Vagina (tissue), 2 donors: ENCODE measurements at regions not wholly inside any gene's neighbourhood (a gene's known extent, or its start where the extent isn't known, plus 50 kb on each side); places are given as distances from the start of the nearest gene placed in this dataset.

Source experiments
- DNase-seq, 2 donors: peaks; one replicate each; pipeline ENCODE4 v3.0.0-alpha.2; 2017; ENCODE audit errors: extremely low spot score in 2 of 2
- H3K27ac ChIP-seq: fragments of 200-600 bp; sonication (generic); one replicate; pipeline ENCODE4 v1.5.1; 2019
- H3K27me3 ChIP-seq: fragments of 200-600 bp; sonication (generic); one replicate; pipeline ENCODE4 v1.5.1; 2019
- H3K36me3 ChIP-seq, 2 donors: fragments of 200-600 bp; sonication (generic); one replicate each; pipeline ENCODE4 v1.5.1; 2017 to 2019
- H3K4me1 ChIP-seq: fragments of 200-600 bp; sonication (generic); one replicate; pipeline ENCODE4 v1.5.1; 2019
- H3K4me3 ChIP-seq, 2 donors: fragments of 200-600 bp; sonication (generic); 1 replicate in 1 of 2; 2 replicates in 1 of 2; pipeline ENCODE4 v1.5.1; 2016 to 2019
- H3K9me3 ChIP-seq: fragments of 200-600 bp; sonication (generic); one replicate; pipeline ENCODE4 v1.5.1; 2019
- POLR2A ChIP-seq, 2 donors: fragments of 450-650 bp; IDR thresholded peaks; one replicate each; pipeline ENCODE4 v1.6.1; 2017; ENCODE audit warnings: antibody characterized with exemption in 2 of 2, mild to moderate bottlenecking in 2 of 2, moderate library complexity in 2 of 2
- POLR2AphosphoS5 ChIP-seq, 2 donors: sonication (generic); formaldehyde crosslinking; IDR thresholded peaks; one replicate each; pipeline ENCODE4 v1.9.0; 2017; ENCODE audit warnings: antibody characterized with exemption in 2 of 2, mild to moderate bottlenecking in 2 of 2, low read depth in 1 of 2; ENCODE audit not compliant: insufficient read depth in 1 of 2
- intact Hi-C: fragments of 100-400 bp; cut with DNase I; formaldehyde crosslinking; loops from one replicate; pipeline ENCODE4 v1.15.1; 2023
- TF ChIP-seq, protein P1 (sequence below), 3 experiments: fragments of 450-650 bp in 2 of 3; fragments of 200-600 bp in 1 of 3; sonication (generic) in 1 of 3; IDR thresholded peaks; one replicate each; pipeline ENCODE4 v1.5.1; 2017 to 2019; ENCODE audit warnings: antibody characterized with exemption in 3 of 3, mild to moderate bottlenecking in 2 of 3, moderate library complexity in 2 of 3

GRCh38 chr10:4515721-4516120 is 310.3 kb upstream of the AKR1E2 start:
- no peak overlapping the region for H3K4me3 ChIP-seq
- no peak overlapping the region for H3K27ac ChIP-seq
- H3K4me1 ChIP-seq, result no peaks in the 10 kb centered on the region
- H3K27me3 ChIP-seq, result no peaks in the 10 kb centered on the region
- no peaks in the 10 kb centered on the region for H3K9me3 ChIP-seq
- TF ChIP-seq POLR2AphosphoS5 (IDR thresholded peaks at IDR 0.05; ENCODE audit: insufficient read depth in 1 of 2, low read depth in 1 of 2) (no peak), POLR2A (IDR thresholded peaks at IDR 0.05) (no peak)
- TF ChIP-seq, protein P1, sequence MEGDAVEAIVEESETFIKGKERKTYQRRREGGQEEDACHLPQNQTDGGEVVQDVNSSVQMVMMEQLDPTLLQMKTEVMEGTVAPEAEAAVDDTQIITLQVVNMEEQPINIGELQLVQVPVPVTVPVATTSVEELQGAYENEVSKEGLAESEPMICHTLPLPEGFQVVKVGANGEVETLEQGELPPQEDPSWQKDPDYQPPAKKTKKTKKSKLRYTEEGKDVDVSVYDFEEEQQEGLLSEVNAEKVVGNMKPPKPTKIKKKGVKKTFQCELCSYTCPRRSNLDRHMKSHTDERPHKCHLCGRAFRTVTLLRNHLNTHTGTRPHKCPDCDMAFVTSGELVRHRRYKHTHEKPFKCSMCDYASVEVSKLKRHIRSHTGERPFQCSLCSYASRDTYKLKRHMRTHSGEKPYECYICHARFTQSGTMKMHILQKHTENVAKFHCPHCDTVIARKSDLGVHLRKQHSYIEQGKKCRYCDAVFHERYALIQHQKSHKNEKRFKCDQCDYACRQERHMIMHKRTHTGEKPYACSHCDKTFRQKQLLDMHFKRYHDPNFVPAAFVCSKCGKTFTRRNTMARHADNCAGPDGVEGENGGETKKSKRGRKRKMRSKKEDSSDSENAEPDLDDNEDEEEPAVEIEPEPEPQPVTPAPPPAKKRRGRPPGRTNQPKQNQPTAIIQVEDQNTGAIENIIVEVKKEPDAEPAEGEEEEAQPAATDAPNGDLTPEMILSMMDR (IDR thresholded peaks at IDR 0.05), result no peak
- no peak for DNase-seq
- no peaks in the 10 kb centered on the region for H3K36me3 ChIP-seq
- intact Hi-C loops, result no loop called here

GRCh38 chr10:4514445-4515108 is 311.4 kb upstream of the AKR1E2 start:
- TF ChIP-seq POLR2AphosphoS5 (IDR thresholded peaks at IDR 0.05; ENCODE audit: insufficient read depth in 1 of 2, low read depth in 1 of 2) (peak in 1 of 2 donors; percentile 53), POLR2A (IDR thresholded peaks at IDR 0.05) (no peak)
- TF ChIP-seq, protein P1 (IDR thresholded peaks at IDR 0.05), result no peak
- Histone ChIP-seq H3K36me3 (no peaks in the 10 kb centered on the region), H3K27ac (peak overlapping the region; percentile 67), H3K4me1 (no peaks in the 10 kb centered on the region), H3K4me3 (no peak overlapping the region), H3K9me3 (no peaks in the 10 kb centered on the region), H3K27me3 (no peaks in the 10 kb centered on the region)
- DNase-seq, result peak in 1 of 2 donors; percentile 92
- intact Hi-C loops, result no loop called here

DNA sequence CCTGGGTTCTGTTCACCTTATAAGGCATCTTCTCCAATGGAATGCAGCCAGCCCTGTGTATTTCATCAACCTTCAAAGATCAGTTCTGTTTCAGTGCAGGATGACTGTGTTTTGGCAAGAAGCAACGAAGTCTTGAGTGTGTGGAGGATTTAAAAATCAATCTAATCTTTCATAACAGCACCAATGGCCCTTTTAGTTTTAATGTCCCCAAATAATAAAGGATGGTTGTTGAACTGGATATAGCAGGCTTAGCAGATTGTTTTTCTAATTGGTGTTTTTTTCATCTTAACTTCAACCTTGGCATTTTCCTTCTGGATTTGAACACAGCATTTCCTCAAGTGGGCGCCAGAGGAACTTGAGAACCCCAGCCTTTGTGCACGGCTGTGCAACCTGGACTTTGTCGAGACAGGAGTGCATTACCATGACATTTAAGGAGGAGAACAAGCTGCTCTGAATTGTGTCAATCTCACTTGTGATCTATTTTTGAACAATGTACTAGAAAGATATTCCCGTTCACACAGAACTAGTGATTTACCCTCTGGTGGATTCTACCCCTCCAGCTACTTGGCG is 313.3 kb upstream of the AKR1E2 start:
- no peak for DNase-seq
- intact Hi-C loops, result no loop called here
- TF ChIP-seq POLR2AphosphoS5 (IDR thresholded peaks at IDR 0.05; ENCODE audit: insufficient read depth in 1 of 2, low read depth in 1 of 2) (peak in 1 of 2 donors; percentile 64), POLR2A (IDR thresholded peaks at IDR 0.05) (no peak)
- TF ChIP-seq, protein P1 (IDR thresholded peaks at IDR 0.05), result no peak
- Histone ChIP-seq H3K4me3 (no peak overlapping the region), H3K9me3 (no peaks in the 10 kb centered on the region), H3K4me1 (no peaks in the 10 kb centered on the region), H3K36me3 (no peaks in the 10 kb centered on the region), H3K27me3 (no peaks in the 10 kb centered on the region), H3K27ac (no peak overlapping the region)

DNA sequence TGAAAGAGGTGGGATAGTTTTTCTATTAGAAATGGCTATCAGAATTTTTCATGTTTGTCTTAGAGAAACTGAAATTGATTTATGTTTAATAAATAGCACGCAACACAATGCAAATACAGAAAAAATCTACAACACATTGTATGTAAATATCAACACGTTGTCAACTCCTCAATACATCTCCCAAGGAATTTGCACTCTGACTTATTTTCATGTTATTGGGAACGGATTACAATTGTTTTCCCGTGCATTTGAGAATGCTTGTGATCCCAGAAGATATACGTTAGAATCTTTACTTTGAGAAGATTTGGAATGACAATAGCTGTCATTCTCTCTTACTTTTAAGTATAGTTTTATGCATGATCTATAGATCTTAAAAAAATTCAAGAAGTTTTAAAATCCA is 313.8 kb upstream of the AKR1E2 start:
- H3K9me3 ChIP-seq, result no peaks in the 10 kb centered on the region
- intact Hi-C loops, result no loop called here
- H3K36me3 ChIP-seq, result no peaks in the 10 kb centered on the region
- no peaks in the 10 kb centered on the region for H3K27me3 ChIP-seq
- no peak overlapping the region for H3K4me3 ChIP-seq
- TF ChIP-seq, protein P1 (IDR thresholded peaks at IDR 0.05), result no peak
- TF ChIP-seq POLR2A (IDR thresholded peaks at IDR 0.05) (no peak), POLR2AphosphoS5 (IDR thresholded peaks at IDR 0.05; ENCODE audit: insufficient read depth in 1 of 2, low read depth in 1 of 2) (no peak)
- H3K4me1 ChIP-seq, result no peaks in the 10 kb centered on the region
- H3K27ac ChIP-seq, result peak overlapping the region; percentile 15
- DNase-seq, result no peak

DNA sequence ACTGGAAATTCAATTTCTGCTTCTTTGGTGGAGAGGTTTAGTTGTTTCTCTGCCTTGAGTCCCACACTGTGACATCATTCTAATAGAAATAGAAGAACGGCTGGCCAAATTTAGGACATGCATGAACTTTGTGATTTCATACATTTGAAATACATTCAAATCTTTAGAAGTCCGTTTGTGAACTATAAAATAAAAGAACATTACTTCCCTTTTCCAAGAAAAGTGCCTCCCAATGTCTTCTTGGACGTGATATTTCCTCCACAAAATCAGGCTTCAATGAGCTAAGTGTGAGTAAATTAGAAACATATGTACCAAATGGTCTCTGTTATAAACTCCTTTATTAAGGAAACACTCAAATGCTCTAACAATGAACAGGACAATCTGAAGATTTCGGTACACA is 314.5 kb upstream of the AKR1E2 start:
- Histone ChIP-seq H3K27me3 (no peaks in the 10 kb centered on the region), H3K4me1 (no peaks in the 10 kb centered on the region), H3K27ac (peak overlapping the region; percentile 15), H3K9me3 (no peaks in the 10 kb centered on the region), H3K36me3 (no peaks in the 10 kb centered on the region), H3K4me3 (no peak overlapping the region)
- TF ChIP-seq POLR2AphosphoS5 (IDR thresholded peaks at IDR 0.05; ENCODE audit: insufficient read depth in 1 of 2, low read depth in 1 of 2) (peak in 1 of 2 donors; percentile 16), POLR2A (IDR thresholded peaks at IDR 0.05) (no peak)
- TF ChIP-seq, protein P1 (IDR thresholded peaks at IDR 0.05), result no peak
- intact Hi-C loops, result no loop called here
- DNase-seq, result no peak
